GM12873 (cell line): ENCODE measurements at regions not wholly inside any gene's neighbourhood (a gene's known extent, or its start where the extent isn't known, plus 50 kb on each side); places are given as distances from the start of the nearest gene placed in this dataset.

Experiments
- CTCF ChIP-seq: IDR thresholded peaks from 2 replicates; pipeline ENCODE4 v1.5.1; 2012; ENCODE audit warnings: low read depth, mild to moderate bottlenecking, moderate library complexity, low read length, control low read depth; ENCODE audit not compliant: insufficient read depth; ENCODE audit errors: missing control alignments

GRCh38 chr5:73298772-73299630, 126.0 kb downstream of the TMEM174 start:
- TF ChIP-seq CTCF: no peak

GRCh38 chr5:73298251-73298771, 125.3 kb downstream of the TMEM174 start:
- TF ChIP-seq CTCF: no peak

GRCh38 chr5:73297430-73297829, 124.4 kb downstream of the TMEM174 start:
- no peak for TF ChIP-seq CTCF

- no peak for TF ChIP-seq CTCF
Observed at GRCh38 chr5:73296772-73297171, 123.8 kb downstream of the TMEM174 start.

GRCh38 chr5:73295921-73296320, 122.9 kb downstream of the TMEM174 start:
- TF ChIP-seq CTCF: no peak

GRCh38 chr5:73295447-73295846, 122.5 kb downstream of the TMEM174 start:
- TF ChIP-seq CTCF: no peak

- TF ChIP-seq CTCF: no peak
Observed at GRCh38 chr5:73292816-73293459, 119.9 kb downstream of the TMEM174 start.
